ENCODE measurements at regions not wholly inside any gene's neighbourhood (a gene's known extent, or its start where the extent isn't known, plus 50 kb on each side); places are given as distances from the start of the nearest gene placed in this dataset.

DNA sequence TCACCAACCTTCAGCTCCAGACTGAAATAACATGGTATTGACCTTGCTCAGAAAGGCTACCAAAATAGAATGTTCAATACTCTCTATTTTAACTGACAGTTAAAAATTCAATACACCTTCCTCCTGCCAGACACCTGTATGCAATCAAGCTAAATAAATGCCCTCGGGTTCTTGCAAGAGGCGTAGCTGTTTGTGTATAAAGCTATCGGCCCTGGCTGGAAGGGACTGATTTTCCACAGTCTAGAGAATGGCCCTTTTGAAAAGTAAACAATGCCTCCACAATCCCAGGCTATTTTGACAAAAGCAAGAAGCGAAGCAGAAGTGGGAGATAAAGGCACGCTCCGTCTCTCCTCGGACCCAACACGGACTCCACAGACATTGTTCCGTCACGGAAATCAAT, 791.2 kb downstream of the BRD1 start (continued):
- TF ChIP-seq, protein P1, sequence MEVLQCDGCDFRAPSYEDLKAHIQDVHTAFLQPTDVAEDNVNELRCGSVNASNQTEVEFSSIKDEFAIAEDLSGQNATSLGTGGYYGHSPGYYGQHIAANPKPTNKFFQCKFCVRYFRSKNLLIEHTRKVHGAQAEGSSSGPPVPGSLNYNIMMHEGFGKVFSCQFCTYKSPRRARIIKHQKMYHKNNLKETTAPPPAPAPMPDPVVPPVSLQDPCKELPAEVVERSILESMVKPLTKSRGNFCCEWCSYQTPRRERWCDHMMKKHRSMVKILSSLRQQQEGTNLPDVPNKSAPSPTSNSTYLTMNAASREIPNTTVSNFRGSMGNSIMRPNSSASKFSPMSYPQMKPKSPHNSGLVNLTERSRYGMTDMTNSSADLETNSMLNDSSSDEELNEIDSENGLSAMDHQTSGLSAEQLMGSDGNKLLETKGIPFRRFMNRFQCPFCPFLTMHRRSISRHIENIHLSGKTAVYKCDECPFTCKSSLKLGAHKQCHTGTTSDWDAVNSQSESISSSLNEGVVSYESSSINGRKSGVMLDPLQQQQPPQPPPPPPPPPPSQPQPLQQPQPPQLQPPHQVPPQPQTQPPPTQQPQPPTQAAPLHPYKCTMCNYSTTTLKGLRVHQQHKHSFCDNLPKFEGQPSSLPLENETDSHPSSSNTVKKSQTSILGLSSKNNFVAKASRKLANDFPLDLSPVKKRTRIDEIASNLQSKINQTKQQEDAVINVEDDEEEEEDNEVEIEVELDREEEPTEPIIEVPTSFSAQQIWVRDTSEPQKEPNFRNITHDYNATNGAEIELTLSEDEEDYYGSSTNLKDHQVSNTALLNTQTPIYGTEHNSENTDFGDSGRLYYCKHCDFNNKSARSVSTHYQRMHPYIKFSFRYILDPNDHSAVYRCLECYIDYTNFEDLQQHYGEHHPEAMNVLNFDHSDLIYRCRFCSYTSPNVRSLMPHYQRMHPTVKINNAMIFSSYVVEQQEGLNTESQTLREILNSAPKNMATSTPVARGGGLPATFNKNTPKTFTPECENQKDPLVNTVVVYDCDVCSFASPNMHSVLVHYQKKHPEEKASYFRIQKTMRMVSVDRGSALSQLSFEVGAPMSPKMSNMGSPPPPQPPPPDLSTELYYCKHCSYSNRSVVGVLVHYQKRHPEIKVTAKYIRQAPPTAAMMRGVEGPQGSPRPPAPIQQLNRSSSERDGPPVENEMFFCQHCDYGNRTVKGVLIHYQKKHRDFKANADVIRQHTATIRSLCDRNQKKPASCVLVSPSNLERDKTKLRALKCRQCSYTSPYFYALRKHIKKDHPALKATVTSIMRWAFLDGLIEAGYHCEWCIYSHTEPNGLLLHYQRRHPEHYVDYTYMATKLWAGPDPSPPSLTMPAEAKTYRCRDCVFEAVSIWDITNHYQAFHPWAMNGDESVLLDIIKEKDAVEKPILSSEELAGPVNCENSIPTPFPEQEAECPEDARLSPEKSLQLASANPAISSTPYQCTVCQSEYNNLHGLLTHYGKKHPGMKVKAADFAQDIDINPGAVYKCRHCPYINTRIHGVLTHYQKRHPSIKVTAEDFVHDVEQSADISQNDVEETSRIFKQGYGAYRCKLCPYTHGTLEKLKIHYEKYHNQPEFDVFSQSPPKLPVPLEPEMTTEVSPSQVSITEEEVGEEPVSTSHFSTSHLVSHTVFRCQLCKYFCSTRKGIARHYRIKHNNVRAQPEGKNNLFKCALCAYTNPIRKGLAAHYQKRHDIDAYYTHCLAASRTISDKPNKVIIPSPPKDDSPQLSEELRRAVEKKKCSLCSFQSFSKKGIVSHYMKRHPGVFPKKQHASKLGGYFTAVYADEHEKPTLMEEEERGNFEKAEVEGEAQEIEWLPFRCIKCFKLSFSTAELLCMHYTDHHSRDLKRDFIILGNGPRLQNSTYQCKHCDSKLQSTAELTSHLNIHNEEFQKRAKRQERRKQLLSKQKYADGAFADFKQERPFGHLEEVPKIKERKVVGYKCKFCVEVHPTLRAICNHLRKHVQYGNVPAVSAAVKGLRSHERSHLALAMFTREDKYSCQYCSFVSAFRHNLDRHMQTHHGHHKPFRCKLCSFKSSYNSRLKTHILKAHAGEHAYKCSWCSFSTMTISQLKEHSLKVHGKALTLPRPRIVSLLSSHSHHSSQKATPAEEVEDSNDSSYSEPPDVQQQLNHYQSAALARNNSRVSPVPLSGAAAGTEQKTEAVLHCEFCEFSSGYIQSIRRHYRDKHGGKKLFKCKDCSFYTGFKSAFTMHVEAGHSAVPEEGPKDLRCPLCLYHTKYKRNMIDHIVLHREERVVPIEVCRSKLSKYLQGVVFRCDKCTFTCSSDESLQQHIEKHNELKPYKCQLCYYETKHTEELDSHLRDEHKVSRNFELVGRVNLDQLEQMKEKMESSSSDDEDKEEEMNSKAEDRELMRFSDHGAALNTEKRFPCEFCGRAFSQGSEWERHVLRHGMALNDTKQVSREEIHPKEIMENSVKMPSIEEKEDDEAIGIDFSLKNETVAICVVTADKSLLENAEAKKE (CRISPR knock-in tag; IDR thresholded peaks at IDR 0.05), result no peak
- TF ChIP-seq ZNF114 (CRISPR knock-in tag; IDR thresholded peaks at IDR 0.05) (no peak), NANOG (IDR thresholded peaks at IDR 0.05; ENCODE audit: borderline replicate concordance) (no peak), EZH2 (IDR thresholded peaks at IDR 0.05; ENCODE audit: low read depth, unreplicated experiment) (no peak), POLR2AphosphoS5 (IDR thresholded peaks at IDR 0.05; ENCODE audit: low read depth) (no peak)
- TF ChIP-seq, protein P2, sequence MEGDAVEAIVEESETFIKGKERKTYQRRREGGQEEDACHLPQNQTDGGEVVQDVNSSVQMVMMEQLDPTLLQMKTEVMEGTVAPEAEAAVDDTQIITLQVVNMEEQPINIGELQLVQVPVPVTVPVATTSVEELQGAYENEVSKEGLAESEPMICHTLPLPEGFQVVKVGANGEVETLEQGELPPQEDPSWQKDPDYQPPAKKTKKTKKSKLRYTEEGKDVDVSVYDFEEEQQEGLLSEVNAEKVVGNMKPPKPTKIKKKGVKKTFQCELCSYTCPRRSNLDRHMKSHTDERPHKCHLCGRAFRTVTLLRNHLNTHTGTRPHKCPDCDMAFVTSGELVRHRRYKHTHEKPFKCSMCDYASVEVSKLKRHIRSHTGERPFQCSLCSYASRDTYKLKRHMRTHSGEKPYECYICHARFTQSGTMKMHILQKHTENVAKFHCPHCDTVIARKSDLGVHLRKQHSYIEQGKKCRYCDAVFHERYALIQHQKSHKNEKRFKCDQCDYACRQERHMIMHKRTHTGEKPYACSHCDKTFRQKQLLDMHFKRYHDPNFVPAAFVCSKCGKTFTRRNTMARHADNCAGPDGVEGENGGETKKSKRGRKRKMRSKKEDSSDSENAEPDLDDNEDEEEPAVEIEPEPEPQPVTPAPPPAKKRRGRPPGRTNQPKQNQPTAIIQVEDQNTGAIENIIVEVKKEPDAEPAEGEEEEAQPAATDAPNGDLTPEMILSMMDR (conservative IDR thresholded peaks at IDR 0.05; ENCODE audit: low read depth in 2 of 2), result no peak

DNA sequence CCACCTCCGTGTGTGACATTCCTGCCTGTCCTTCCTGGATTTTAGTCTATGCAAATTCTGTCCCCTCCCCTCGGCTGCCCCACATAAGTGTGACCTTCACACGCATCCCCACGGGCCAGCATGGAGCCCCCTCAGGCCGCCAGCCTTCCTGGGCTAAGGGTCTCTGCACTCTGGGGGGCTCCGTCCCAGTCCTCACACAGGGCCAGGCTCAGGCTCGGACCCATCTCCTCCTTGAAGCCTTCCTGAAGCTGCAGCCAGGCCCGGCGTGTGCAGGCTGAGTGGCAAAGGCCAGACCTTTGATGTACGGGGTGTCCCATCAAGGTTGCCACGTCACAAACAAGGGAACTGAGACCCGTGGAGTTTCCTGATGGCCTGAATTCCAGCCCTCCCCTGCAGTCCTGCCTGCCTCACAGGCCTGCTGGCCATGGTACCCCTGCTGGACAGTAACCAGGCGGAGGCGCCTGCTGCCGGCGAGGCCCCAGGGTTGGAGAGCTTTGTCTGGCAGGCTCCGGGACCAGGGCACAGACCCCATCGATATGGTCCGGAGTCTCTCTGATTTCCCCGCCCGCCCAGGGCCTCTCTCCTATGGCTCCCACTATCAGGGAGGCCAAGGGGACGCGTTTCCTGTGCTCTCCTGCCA, 791.7 kb downstream of the BRD1 start:
- Histone ChIP-seq H3K27ac (ENCODE audit: low read depth) (no peak overlapping the region), H3K9me2 (ENCODE audit: insufficient read depth) (no peaks in the 10 kb centered on the region), H3F3A (replicated peaks; ENCODE audit: low read depth) (no peaks in the 10 kb centered on the region), H3K4me1 (ENCODE audit: insufficient read depth) (no peaks in the 10 kb centered on the region), H3K27me3 (ENCODE audit: insufficient read depth) (no peaks in the 10 kb centered on the region), H2AFZ (no peak overlapping the region), H3K36me3 (ENCODE audit: insufficient read depth) (no peaks in the 10 kb centered on the region; the same call in 1 of the 2 replicates), H4K20me1 (replicated peaks; ENCODE audit: insufficient read depth) (no peaks in the 10 kb centered on the region), H3K4me3 (no peak overlapping the region), H3K79me2 (replicated peaks; ENCODE audit: insufficient read depth) (no peaks in the 10 kb centered on the region), H3K4me2 (no peak overlapping the region)
- no peak overlapping the region for H3K4me3 Mint-ChIP-seq
- peaks cover 8% of the 10 kb centered on the region for H3K9me3 Mint-ChIP-seq
- peaks cover 15% of the 10 kb centered on the region for H3K27me3 Mint-ChIP-seq (ENCODE audit: insufficient read depth, low read depth, poor library complexity)
- ATAC-seq, result no peak
- DNase-seq (ENCODE audit: low spot score), result no peak
- peaks cover 3% of the 10 kb centered on the region; the same call in 1 of the 3 replicates for H3K4me1 Mint-ChIP-seq
- H3K27ac Mint-ChIP-seq, result no peak overlapping the region
- no peaks in the 10 kb centered on the region; the same call in 2 of the 3 replicates for H3K36me3 Mint-ChIP-seq (ENCODE audit: low read depth)
- no peak for TF ChIP-seq EZH2 (IDR thresholded peaks at IDR 0.05; ENCODE audit: low read depth, unreplicated experiment)
- TF ChIP-seq NANOG (IDR thresholded peaks at IDR 0.05; ENCODE audit: borderline replicate concordance), result no peak
- TF ChIP-seq CREB1 (CRISPR knock-in tag; IDR thresholded peaks at IDR 0.05; ENCODE audit: low read depth), result no peak
- no peak for TF ChIP-seq ZNF114 (CRISPR knock-in tag; IDR thresholded peaks at IDR 0.05)
- TF ChIP-seq POLR2AphosphoS5 (IDR thresholded peaks at IDR 0.05; ENCODE audit: low read depth), result no peak

Data from GM23338 (cell line).